ENCODE measurements at regions not wholly inside any gene's neighbourhood (a gene's known extent, or its start where the extent isn't known, plus 50 kb on each side); places are given as distances from the start of the nearest gene placed in this dataset.

DNA sequence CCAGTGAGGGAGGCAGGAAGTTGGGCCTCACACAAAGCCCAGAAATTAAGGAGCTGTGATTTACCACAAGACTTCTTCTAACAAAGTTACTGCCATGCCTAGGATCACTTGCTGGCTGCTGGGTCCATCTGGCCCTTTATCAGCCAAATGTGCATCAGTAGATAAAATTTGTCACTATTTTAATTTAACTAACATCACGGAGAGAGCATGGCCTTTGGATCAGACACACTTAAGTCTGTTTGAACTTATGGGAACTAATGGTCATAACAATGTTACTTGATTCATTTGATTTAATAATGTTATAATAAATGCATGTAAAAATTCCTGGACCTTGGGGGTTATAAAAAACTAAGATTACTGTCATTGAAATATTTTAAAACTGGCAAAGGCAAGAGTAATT, 67.2 kb upstream of the CCDC190 start:
- H3K4me3 ChIP-seq (replicated peaks; ENCODE audit: insufficient read depth, low read length) = no peak overlapping the region
- peaks cover 3% of the 10 kb centered on the region for H3K27me3 ChIP-seq (ENCODE audit: insufficient read depth, poor library complexity, severe bottlenecking)
- TF ChIP-seq POLR2AphosphoS5 (IDR thresholded peaks at IDR 0.05; ENCODE audit: low read depth) (no peak), SPI1 (IDR thresholded peaks at IDR 0.05; ENCODE audit: borderline replicate concordance, low read depth) (no peak), CTCF (IDR thresholded peaks at IDR 0.05; ENCODE audit: insufficient read depth, low read length) (no peak), GABPA (IDR thresholded peaks at IDR 0.05; ENCODE audit: low read depth) (no peak)
- TF ChIP-seq, protein P1, sequence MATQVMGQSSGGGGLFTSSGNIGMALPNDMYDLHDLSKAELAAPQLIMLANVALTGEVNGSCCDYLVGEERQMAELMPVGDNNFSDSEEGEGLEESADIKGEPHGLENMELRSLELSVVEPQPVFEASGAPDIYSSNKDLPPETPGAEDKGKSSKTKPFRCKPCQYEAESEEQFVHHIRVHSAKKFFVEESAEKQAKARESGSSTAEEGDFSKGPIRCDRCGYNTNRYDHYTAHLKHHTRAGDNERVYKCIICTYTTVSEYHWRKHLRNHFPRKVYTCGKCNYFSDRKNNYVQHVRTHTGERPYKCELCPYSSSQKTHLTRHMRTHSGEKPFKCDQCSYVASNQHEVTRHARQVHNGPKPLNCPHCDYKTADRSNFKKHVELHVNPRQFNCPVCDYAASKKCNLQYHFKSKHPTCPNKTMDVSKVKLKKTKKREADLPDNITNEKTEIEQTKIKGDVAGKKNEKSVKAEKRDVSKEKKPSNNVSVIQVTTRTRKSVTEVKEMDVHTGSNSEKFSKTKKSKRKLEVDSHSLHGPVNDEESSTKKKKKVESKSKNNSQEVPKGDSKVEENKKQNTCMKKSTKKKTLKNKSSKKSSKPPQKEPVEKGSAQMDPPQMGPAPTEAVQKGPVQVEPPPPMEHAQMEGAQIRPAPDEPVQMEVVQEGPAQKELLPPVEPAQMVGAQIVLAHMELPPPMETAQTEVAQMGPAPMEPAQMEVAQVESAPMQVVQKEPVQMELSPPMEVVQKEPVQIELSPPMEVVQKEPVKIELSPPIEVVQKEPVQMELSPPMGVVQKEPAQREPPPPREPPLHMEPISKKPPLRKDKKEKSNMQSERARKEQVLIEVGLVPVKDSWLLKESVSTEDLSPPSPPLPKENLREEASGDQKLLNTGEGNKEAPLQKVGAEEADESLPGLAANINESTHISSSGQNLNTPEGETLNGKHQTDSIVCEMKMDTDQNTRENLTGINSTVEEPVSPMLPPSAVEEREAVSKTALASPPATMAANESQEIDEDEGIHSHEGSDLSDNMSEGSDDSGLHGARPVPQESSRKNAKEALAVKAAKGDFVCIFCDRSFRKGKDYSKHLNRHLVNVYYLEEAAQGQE (IDR thresholded peaks at IDR 0.05; ENCODE audit: insufficient replicate concordance, low read depth) = no peak
- H3K27ac ChIP-seq (replicated peaks) = no peak overlapping the region
- no peak for DNase-seq (ENCODE audit: low read depth in 1 of 2, low spot score in 1 of 2)

DNA sequence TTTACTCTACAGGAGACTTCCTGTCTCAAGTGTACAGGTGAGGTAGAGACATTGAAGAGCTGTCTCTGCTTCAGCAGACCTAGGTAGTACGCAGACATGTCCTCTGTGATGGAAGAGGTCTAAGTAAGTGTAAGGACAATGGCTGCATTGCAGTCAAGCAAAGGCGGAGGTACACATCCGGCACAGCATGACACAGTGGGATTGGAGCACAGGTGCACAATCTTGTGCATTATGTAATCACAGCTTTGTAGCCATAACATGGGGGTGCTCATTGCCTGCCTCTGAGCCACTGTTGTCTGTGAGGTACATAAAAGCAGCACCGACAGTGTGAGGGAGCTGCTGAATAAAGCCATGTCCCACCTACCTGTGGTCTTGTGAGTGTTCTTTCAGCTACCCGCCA, 66.4 kb upstream of the CCDC190 start:
- peaks cover 3% of the 10 kb centered on the region for H3K27me3 ChIP-seq (ENCODE audit: insufficient read depth, poor library complexity, severe bottlenecking)
- H3K4me3 ChIP-seq (replicated peaks; ENCODE audit: insufficient read depth, low read length) = no peak overlapping the region
- no peak for DNase-seq (ENCODE audit: low read depth in 1 of 2, low spot score in 1 of 2)
- no peak overlapping the region for H3K27ac ChIP-seq (replicated peaks)
- TF ChIP-seq SPI1 (IDR thresholded peaks at IDR 0.05; ENCODE audit: borderline replicate concordance, low read depth) (no peak), GABPA (IDR thresholded peaks at IDR 0.05; ENCODE audit: low read depth) (no peak), CTCF (IDR thresholded peaks at IDR 0.05; ENCODE audit: insufficient read depth, low read length) (no peak), POLR2AphosphoS5 (IDR thresholded peaks at IDR 0.05; ENCODE audit: low read depth) (no peak)
- TF ChIP-seq, protein P1 (IDR thresholded peaks at IDR 0.05; ENCODE audit: insufficient replicate concordance, low read depth) = no peak

DNA sequence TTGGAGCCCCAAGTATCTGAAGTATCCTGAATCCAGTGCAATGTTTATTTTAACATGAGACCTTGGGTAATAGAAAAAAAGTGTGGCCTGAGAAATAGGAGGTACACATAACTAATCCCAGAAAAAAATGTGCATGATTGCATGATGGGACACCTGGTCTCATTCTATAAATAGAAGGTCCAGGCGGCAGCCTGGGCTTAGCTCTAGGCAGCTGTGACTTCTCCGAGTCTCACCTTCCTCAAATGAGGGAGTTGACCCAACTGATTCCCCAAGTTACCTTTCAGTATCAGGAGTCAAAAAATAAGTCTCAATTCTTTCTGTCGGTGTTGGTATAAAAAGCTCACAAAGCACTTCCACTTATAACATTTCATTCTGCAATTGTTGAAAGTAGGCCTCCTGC, 65.9 kb upstream of the CCDC190 start:
- DNase-seq (ENCODE audit: low read depth in 1 of 2, low spot score in 1 of 2) = no peak
- no peak for TF ChIP-seq SPI1 (IDR thresholded peaks at IDR 0.05; ENCODE audit: borderline replicate concordance, low read depth)
- Histone ChIP-seq H3K4me3 (replicated peaks; ENCODE audit: insufficient read depth, low read length) (no peak overlapping the region), H3K27me3 (ENCODE audit: insufficient read depth, poor library complexity, severe bottlenecking) (peaks cover 3% of the 10 kb centered on the region), H3K27ac (replicated peaks) (no peak overlapping the region)

DNA sequence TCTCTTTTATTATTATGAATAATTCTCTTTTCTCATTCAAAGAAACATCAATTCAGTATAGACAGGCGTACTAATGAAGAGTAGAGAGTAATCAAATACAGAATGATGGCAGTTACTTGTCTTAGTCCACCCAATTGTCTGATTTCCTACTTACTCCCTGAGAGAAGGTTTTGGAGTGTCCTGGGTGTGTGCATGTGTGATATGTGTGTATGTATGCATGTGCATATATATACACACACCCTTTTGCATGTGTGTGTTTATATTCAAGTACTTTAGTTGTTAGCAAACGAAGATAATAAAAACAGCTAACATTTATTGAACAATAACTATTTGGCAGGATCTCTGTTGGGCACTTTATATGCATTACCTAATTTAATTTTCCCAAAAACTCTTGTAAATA, 63.2 kb upstream of the CCDC190 start:
- no peak for DNase-seq (ENCODE audit: low read depth in 1 of 2, low spot score in 1 of 2)
- peaks cover 3% of the 10 kb centered on the region for H3K27me3 ChIP-seq (ENCODE audit: insufficient read depth, poor library complexity, severe bottlenecking)
- no peak overlapping the region for H3K4me3 ChIP-seq (replicated peaks; ENCODE audit: insufficient read depth, low read length)
- TF ChIP-seq GABPA (IDR thresholded peaks at IDR 0.05; ENCODE audit: low read depth) (no peak), POLR2AphosphoS5 (IDR thresholded peaks at IDR 0.05; ENCODE audit: low read depth) (no peak), CTCF (IDR thresholded peaks at IDR 0.05; ENCODE audit: insufficient read depth, low read length) (no peak), SPI1 (IDR thresholded peaks at IDR 0.05; ENCODE audit: borderline replicate concordance, low read depth) (no peak)
- TF ChIP-seq, protein P1 (IDR thresholded peaks at IDR 0.05; ENCODE audit: insufficient replicate concordance, low read depth) = no peak
- no peak overlapping the region for H3K27ac ChIP-seq (replicated peaks)
